NCI-H2171 (cell line): ENCODE measurements at regions not wholly inside any gene's neighbourhood (a gene's known extent, or its start where the extent isn't known, plus 50 kb on each side); places are given as distances from the start of the nearest gene placed in this dataset.

ENCODE experiments used
- DNase-seq: peaks from one replicate; lab custom pipeline; 2025; lab: John Stamatoyannopoulos, UW

GRCh38 chr12:115088328-115088994, 404.5 kb upstream of the TBX3 start:
- DNase-seq, result no peak

GRCh38 chr12:115085594-115085993, 401.6 kb upstream of the TBX3 start:
- no peak for DNase-seq

GRCh38 chr12:115079760-115080159, 395.8 kb upstream of the TBX3 start:
- no peak for DNase-seq

GRCh38 chr12:115078990-115079389, 395.0 kb upstream of the TBX3 start:
- no peak for DNase-seq

- no peak for DNase-seq
Observed at GRCh38 chr12:115078334-115078733, 394.4 kb upstream of the TBX3 start.

- no peak for DNase-seq
Observed at GRCh38 chr12:115075552-115076170, 391.7 kb upstream of the TBX3 start.

- no peak for DNase-seq
Observed at GRCh38 chr12:115074617-115075016, 390.6 kb upstream of the TBX3 start.

- DNase-seq, result no peak
Observed at GRCh38 chr12:115072712-115073111, 388.7 kb upstream of the TBX3 start.

- DNase-seq, result no peak
Observed at GRCh38 chr12:115070313-115070712, 386.3 kb upstream of the TBX3 start.

- DNase-seq, result no peak
Observed at GRCh38 chr12:115064296-115064695, 380.3 kb upstream of the TBX3 start.

- DNase-seq, result no peak
Observed at GRCh38 chr12:115062741-115063140, 378.8 kb upstream of the TBX3 start.

- DNase-seq, result no peak
Observed at GRCh38 chr12:115060477-115061168, 376.6 kb upstream of the TBX3 start.

- DNase-seq, result no peak
Observed at GRCh38 chr12:115057445-115057844, 373.5 kb upstream of the TBX3 start.

GRCh38 chr12:115051378-115051777, 367.4 kb upstream of the TBX3 start:
- DNase-seq, result no peak

- DNase-seq, result no peak
Observed at GRCh38 chr12:115049614-115050013, 365.6 kb upstream of the TBX3 start.

GRCh38 chr12:115046805-115047204, 362.8 kb upstream of the TBX3 start:
- no peak for DNase-seq

GRCh38 chr12:115044073-115044472, 360.1 kb upstream of the TBX3 start:
- no peak for DNase-seq

GRCh38 chr12:115043079-115043478, 359.1 kb upstream of the TBX3 start:
- DNase-seq, result no peak

- no peak for DNase-seq
Observed at GRCh38 chr12:115042341-115042740, 358.4 kb upstream of the TBX3 start.

- no peak for DNase-seq
Observed at GRCh38 chr12:115037830-115038229, 353.9 kb upstream of the TBX3 start.

- DNase-seq, result no peak
Observed at GRCh38 chr12:115035535-115036107, 351.6 kb upstream of the TBX3 start.

GRCh38 chr12:115032521-115032920, 348.5 kb upstream of the TBX3 start:
- DNase-seq, result no peak

GRCh38 chr12:115030017-115030416, 346.0 kb upstream of the TBX3 start:
- no peak for DNase-seq
